H1 (cell line): ENCODE measurements at regions not wholly inside any gene's neighbourhood (a gene's known extent, or its start where the extent isn't known, plus 50 kb on each side); places are given as distances from the start of the nearest gene placed in this dataset.

ENCODE experiments used
- CTCF ChIA-PET: fragments of 300-600 bp; sonication (Branson Sonifier 250); formaldehyde crosslinking; loops from one replicate; lab custom pipeline; 2021; ENCODE audit not compliant: partially characterized antibody; lab: Charles Lee
- POLR2A ChIA-PET: fragments of 300-600 bp; sonication (Branson Sonifier 250); formaldehyde crosslinking; loops from one replicate; lab custom pipeline; 2021; ENCODE audit warnings: inconsistent platforms; ENCODE audit not compliant: partially characterized antibody; lab: Charles Lee
- DNase-seq, 2 experiments: peaks; one replicate each; pipeline versions ENCODE4 v3.0.0 to v3.0.0-alpha.2; 2010 to 2022; ENCODE audit warnings: low spot score in 2 of 2, low read depth in 1 of 2, mixed read lengths in 1 of 2
- FAIRE-seq: peaks from 2 replicates; lab custom pipeline; 2011; peaks lifted over from hg19 to GRCh38; lab: Jason Lieb, UNC
- H2AFZ ChIP-seq: 2 replicates; pipeline ENCODE4 v1.8.1; 2012; ENCODE audit warnings: low read length, inconsistent platforms
- H2AK5ac ChIP-seq: 2 replicates; pipeline ENCODE4 v1.6.1; 2013; ENCODE audit warnings: low read depth, low read length
- H2BK120ac ChIP-seq: replicated peaks from 2 replicates; pipeline ENCODE3; 2013; ENCODE audit warnings: low read depth, low read length, inconsistent platforms
- H2BK12ac ChIP-seq: 2 replicates; pipeline ENCODE4 v1.6.1; 2013; ENCODE audit warnings: low read depth, low read length
- H2BK15ac ChIP-seq: 2 replicates; pipeline ENCODE4 v1.6.1; 2013; ENCODE audit warnings: low read length
- H2BK20ac ChIP-seq: 2 replicates; pipeline ENCODE4 v1.6.1; 2013; ENCODE audit warnings: low read length
- H2BK5ac ChIP-seq: 2 replicates; pipeline ENCODE4 v1.6.1; 2013; ENCODE audit warnings: low read depth, low read length
- H3K14ac ChIP-seq: 2 replicates; pipeline ENCODE4 v1.6.1; 2013; ENCODE audit warnings: inconsistent platforms; ENCODE audit not compliant: insufficient read length
- H3K18ac ChIP-seq: 2 replicates; pipeline ENCODE4 v1.6.1; 2013; ENCODE audit warnings: low read length; ENCODE audit errors: extremely low read depth
- H3K23ac ChIP-seq: 2 replicates; pipeline ENCODE4 v1.6.1; 2013; ENCODE audit warnings: inconsistent platforms; ENCODE audit not compliant: insufficient read length
- H3K23me2 ChIP-seq: 2 replicates; pipeline ENCODE4 v1.6.1; 2013; ENCODE audit warnings: low read depth, low read length
- H3K27ac ChIP-seq: 2 replicates; pipeline ENCODE4 v1.6.1; 2011; ENCODE audit warnings: low read depth, low read length, inconsistent platforms
- H3K27me3 ChIP-seq, 4 experiments: replicated peaks in 1 of 4; 1 replicate in 1 of 4; 2 replicates in 3 of 4; pipeline versions ENCODE4 v1.6.1 to v1.8.1; 2011 to 2013; ENCODE audit warnings: low read length in 3 of 4, mild to moderate bottlenecking in 3 of 4, inconsistent platforms in 2 of 4, mixed read lengths in 2 of 4, moderate library complexity in 1 of 4; ENCODE audit not compliant: control insufficient read depth in 3 of 4, insufficient read depth in 3 of 4; ENCODE audit errors: extremely low read depth in 1 of 4
- H3K36me3 ChIP-seq, 4 experiments: 2 replicates each; pipeline versions ENCODE4 v1.6.1 to v1.8.1; 2011 to 2013; ENCODE audit warnings: mild to moderate bottlenecking in 4 of 4, low read length in 3 of 4, moderate library complexity in 2 of 4, control low read depth in 1 of 4, inconsistent platforms in 1 of 4; ENCODE audit not compliant: insufficient read depth in 4 of 4, control insufficient read depth in 2 of 4
- H3K4ac ChIP-seq: replicated peaks from 2 replicates; pipeline ENCODE3; 2013; ENCODE audit warnings: low read length, low read depth, mixed read lengths, inconsistent platforms; ENCODE audit not compliant: insufficient read length
- H3K4me1 ChIP-seq, 4 experiments: replicated peaks in 1 of 4; 1 replicate in 1 of 4; 2 replicates in 3 of 4; pipeline versions ENCODE4 v1.6.1 to v1.8.1; 2011 to 2013; ENCODE audit warnings: low read length in 3 of 4, inconsistent platforms in 2 of 4, mixed read lengths in 1 of 4; ENCODE audit not compliant: insufficient read depth in 4 of 4, control insufficient read depth in 3 of 4
- H3K4me2 ChIP-seq, 2 experiments: 2 replicates each; pipeline versions ENCODE4 v1.6.1 to v1.8.1; 2011 to 2013; ENCODE audit warnings: low read depth in 2 of 2, low read length in 2 of 2, control low read depth in 1 of 2, inconsistent platforms in 1 of 2, mild to moderate bottlenecking in 1 of 2; ENCODE audit not compliant: insufficient read depth in 1 of 2
- H3K4me3 ChIP-seq, 4 experiments: fragments of 200-600, 300-600 bp in 1 of 4; sonication (generic), shearing (Covaris generic), sonication (Bioruptor Twin) in 1 of 4; 2 replicates each; pipeline versions ENCODE4 v1.5.1 to v1.8.1; 2011 to 2016; ENCODE audit warnings: low read length in 4 of 4, low read depth in 3 of 4, control low read depth in 2 of 4, inconsistent platforms in 2 of 4, mild to moderate bottlenecking in 2 of 4, mixed read lengths in 1 of 4, moderate library complexity in 1 of 4; ENCODE audit not compliant: insufficient read depth in 2 of 4; ENCODE audit errors: extremely low read depth in 1 of 4
- H3K56ac ChIP-seq: replicated peaks from 2 replicates; pipeline ENCODE3; 2013; ENCODE audit warnings: low read depth, mild to moderate bottlenecking, mixed read lengths, low read length, inconsistent platforms; ENCODE audit not compliant: insufficient read length
- H3K79me1 ChIP-seq: 2 replicates; pipeline ENCODE4 v1.6.1; 2013; ENCODE audit warnings: low read depth, low read length, control low read depth
- H3K79me2 ChIP-seq, 2 experiments: 2 replicates each; pipeline versions ENCODE4 v1.6.1 to v1.8.1; 2012 to 2013; ENCODE audit warnings: low read length in 2 of 2, mild to moderate bottlenecking in 2 of 2, inconsistent platforms in 1 of 2; ENCODE audit not compliant: insufficient read depth in 2 of 2, control insufficient read depth in 1 of 2
- H3K9ac ChIP-seq, 4 experiments: replicated peaks in 1 of 4; 1 replicate in 1 of 4; 2 replicates in 3 of 4; pipeline versions ENCODE4 v1.6.1 to v1.8.1; 2011 to 2013; ENCODE audit warnings: low read depth in 3 of 4, low read length in 3 of 4, control low read depth in 2 of 4, mild to moderate bottlenecking in 2 of 4, moderate library complexity in 2 of 4, inconsistent platforms in 1 of 4; ENCODE audit errors: extremely low read depth in 1 of 4
- H3K9me3 ChIP-seq, 2 experiments: 2 replicates each; pipeline versions ENCODE4 v1.6.1 to v1.8.1; 2012 to 2013; ENCODE audit warnings: mild to moderate bottlenecking in 2 of 2, moderate library complexity in 2 of 2, control low read depth in 1 of 2, inconsistent platforms in 1 of 2, low read depth in 1 of 2, low read length in 1 of 2, mixed read lengths in 1 of 2; ENCODE audit not compliant: insufficient read depth in 2 of 2
- H4K20me1 ChIP-seq, 2 experiments: replicated peaks in 1 of 2; 2 replicates each; pipeline versions ENCODE3 to v1.8.1; 2011 to 2013; ENCODE audit warnings: inconsistent platforms in 2 of 2, low read length in 2 of 2, mild to moderate bottlenecking in 1 of 2; ENCODE audit not compliant: insufficient read depth in 2 of 2, control insufficient read depth in 1 of 2
- H4K5ac ChIP-seq: 2 replicates; pipeline ENCODE4 v1.6.1; 2013; ENCODE audit warnings: low read length, low read depth, mixed read lengths, inconsistent platforms; ENCODE audit not compliant: insufficient read length
- H4K8ac ChIP-seq: 2 replicates; pipeline ENCODE4 v1.8.0; 2013; ENCODE audit warnings: mild to moderate bottlenecking, moderate library complexity, low read length, inconsistent platforms; ENCODE audit not compliant: insufficient read depth; ENCODE audit errors: extremely low read depth
- H4K91ac ChIP-seq: replicated peaks from 2 replicates; pipeline ENCODE3; 2013; ENCODE audit warnings: low read length, mixed read lengths, inconsistent platforms; ENCODE audit not compliant: insufficient read length
- CHD1 ChIP-seq: IDR thresholded peaks from 2 replicates; pipeline ENCODE4 v1.6.1; 2012; ENCODE audit warnings: low read depth, low read length, improper control_type of control experiment
- TEAD4 ChIP-seq: IDR thresholded peaks from 2 replicates; pipeline ENCODE4 v1.6.1; 2012; ENCODE audit warnings: low read depth, low read length, inconsistent platforms, mixed read lengths
- WGBS, 2 experiments: shearing (Covaris generic) in 1 of 2; methylation state at CpG; one replicate each; pipeline versions ENCODE4 v1.1.6 to v1.1.7; 2013 to 2015; ENCODE audit warnings: low lambda C conversion rate in 2 of 2, mixed read lengths in 2 of 2, inconsistent platforms in 1 of 2, low coverage in 1 of 2, missing lambda C conversion rate in 1 of 2; ENCODE audit not compliant: insufficient replicate concordance in 2 of 2, insufficient coverage in 1 of 2, insufficient read length in 1 of 2; ENCODE audit errors: extremely low coverage in 1 of 2, missing lambda C conversion rate in 1 of 2; 5-methylcytosine and 5-hydroxymethylcytosine counted together

- no peaks in the 10 kb centered on the region for H3K79me2 ChIP-seq
- no peak overlapping the region for H2BK5ac ChIP-seq
- H3K4me2 ChIP-seq: no peak overlapping the region
- H2AK5ac ChIP-seq: no peak overlapping the region
- no peak overlapping the region for H3K14ac ChIP-seq
- H4K91ac ChIP-seq: no peak overlapping the region
- FAIRE-seq (no peak), DNase-seq (no peak)
- no peak overlapping the region for H3K4ac ChIP-seq
- no peak overlapping the region for H3K27ac ChIP-seq
- H2AFZ ChIP-seq: no peak overlapping the region
- H3K36me3 ChIP-seq: no peaks in the 10 kb centered on the region
- ChIA-PET CTCF (no interaction called here), POLR2A (no interaction called here)
- no peak overlapping the region for H2BK15ac ChIP-seq
- no peak overlapping the region for H4K5ac ChIP-seq
- H3K4me3 ChIP-seq: no peak overlapping the region
- H2BK20ac ChIP-seq: no peak overlapping the region
- 28% methylated on average over 4 of the region's 4 CpGs; no CpG with 5 or more reads in 1 of the 2 experiments for WGBS, 2 experiments
- no peaks in the 10 kb centered on the region for H3K79me1 ChIP-seq
- H3K9me3 ChIP-seq: no peaks in the 10 kb centered on the region
- H3K18ac ChIP-seq: no peak overlapping the region
- no peak overlapping the region for H2BK12ac ChIP-seq
- no peak overlapping the region for H4K8ac ChIP-seq
- no peak overlapping the region for H2BK120ac ChIP-seq
- H3K9ac ChIP-seq: no peak overlapping the region
- H3K4me1 ChIP-seq: peaks cover 0 to 3% (median 0%) of the 10 kb centered on the region in 4 experiments; a peak in 1 of 7 replicates
- no peaks in the 10 kb centered on the region; a peak in 1 of 7 replicates for H3K27me3 ChIP-seq
- no peak overlapping the region for H3K23ac ChIP-seq
- H4K20me1 ChIP-seq: no peaks in the 10 kb centered on the region
- H3K56ac ChIP-seq: no peak overlapping the region
- TF ChIP-seq CHD1 (no peak), TEAD4 (peak; percentile 80)
- no peaks in the 10 kb centered on the region for H3K23me2 ChIP-seq
Measured at GRCh38 chr4:58507079-58507478, 1396.9 kb upstream of the IGFBP7 start.
